ENCODE measurements at regions not wholly inside any gene's neighbourhood (a gene's known extent, or its start where the extent isn't known, plus 50 kb on each side); places are given as distances from the start of the nearest gene placed in this dataset.

- no peak for TF ChIP-seq REST (IDR thresholded peaks at IDR 0.05; ENCODE audit: unreplicated experiment)
- no peak for TF ChIP-seq EZH2phosphoT487 (IDR thresholded peaks at IDR 0.05; ENCODE audit: unreplicated experiment)
- no peak for TF ChIP-seq NANOG (IDR thresholded peaks at IDR 0.05; ENCODE audit: borderline replicate concordance)
Observed at GRCh38 chr21:15526798-15527197, 203.0 kb upstream of the USP25 start (continued).

DNA sequence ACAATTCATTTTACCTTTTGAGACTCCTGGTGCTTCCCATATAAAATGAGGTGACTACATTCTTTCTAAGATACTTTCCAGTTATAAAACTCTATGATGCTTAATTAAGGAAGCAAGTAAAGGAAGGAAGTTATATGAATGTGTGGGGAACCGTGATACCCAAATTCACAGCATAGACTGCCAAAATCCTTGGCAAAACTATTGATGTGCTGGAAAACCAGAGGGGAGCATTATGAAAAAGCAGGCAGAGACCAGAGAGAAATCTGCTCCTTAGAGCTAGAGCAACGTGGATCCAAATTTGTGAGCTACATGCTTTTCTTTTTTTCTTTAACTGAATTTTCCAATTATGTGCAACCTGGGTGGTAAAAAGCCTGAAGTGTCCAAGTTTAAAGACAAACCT lies 201.4 kb upstream of the USP25 start:
- no peak overlapping the region; the same call in 1 of the 2 replicates for H2AFZ ChIP-seq
- Mint-ChIP-seq H3K9me3 (no peaks in the 10 kb centered on the region), H3K27ac (no peak overlapping the region), H3K27me3 (ENCODE audit: insufficient read depth, low read depth, poor library complexity) (peaks cover 2% of the 10 kb centered on the region), H3K36me3 (ENCODE audit: low read depth) (no peaks in the 10 kb centered on the region), H3K4me3 (no peak overlapping the region), H3K4me1 (no peaks in the 10 kb centered on the region)
- TF ChIP-seq POLR2AphosphoS5 (IDR thresholded peaks at IDR 0.05; ENCODE audit: low read depth) (no peak), ETS1 (IDR thresholded peaks at IDR 0.05) (no peak), ZNF114 (CRISPR knock-in tag; IDR thresholded peaks at IDR 0.05) (no peak), STAT1 (IDR thresholded peaks at IDR 0.05; ENCODE audit: unreplicated experiment) (no peak), EZH2phosphoT487 (IDR thresholded peaks at IDR 0.05; ENCODE audit: unreplicated experiment) (no peak)
- TF ChIP-seq, protein P1, sequence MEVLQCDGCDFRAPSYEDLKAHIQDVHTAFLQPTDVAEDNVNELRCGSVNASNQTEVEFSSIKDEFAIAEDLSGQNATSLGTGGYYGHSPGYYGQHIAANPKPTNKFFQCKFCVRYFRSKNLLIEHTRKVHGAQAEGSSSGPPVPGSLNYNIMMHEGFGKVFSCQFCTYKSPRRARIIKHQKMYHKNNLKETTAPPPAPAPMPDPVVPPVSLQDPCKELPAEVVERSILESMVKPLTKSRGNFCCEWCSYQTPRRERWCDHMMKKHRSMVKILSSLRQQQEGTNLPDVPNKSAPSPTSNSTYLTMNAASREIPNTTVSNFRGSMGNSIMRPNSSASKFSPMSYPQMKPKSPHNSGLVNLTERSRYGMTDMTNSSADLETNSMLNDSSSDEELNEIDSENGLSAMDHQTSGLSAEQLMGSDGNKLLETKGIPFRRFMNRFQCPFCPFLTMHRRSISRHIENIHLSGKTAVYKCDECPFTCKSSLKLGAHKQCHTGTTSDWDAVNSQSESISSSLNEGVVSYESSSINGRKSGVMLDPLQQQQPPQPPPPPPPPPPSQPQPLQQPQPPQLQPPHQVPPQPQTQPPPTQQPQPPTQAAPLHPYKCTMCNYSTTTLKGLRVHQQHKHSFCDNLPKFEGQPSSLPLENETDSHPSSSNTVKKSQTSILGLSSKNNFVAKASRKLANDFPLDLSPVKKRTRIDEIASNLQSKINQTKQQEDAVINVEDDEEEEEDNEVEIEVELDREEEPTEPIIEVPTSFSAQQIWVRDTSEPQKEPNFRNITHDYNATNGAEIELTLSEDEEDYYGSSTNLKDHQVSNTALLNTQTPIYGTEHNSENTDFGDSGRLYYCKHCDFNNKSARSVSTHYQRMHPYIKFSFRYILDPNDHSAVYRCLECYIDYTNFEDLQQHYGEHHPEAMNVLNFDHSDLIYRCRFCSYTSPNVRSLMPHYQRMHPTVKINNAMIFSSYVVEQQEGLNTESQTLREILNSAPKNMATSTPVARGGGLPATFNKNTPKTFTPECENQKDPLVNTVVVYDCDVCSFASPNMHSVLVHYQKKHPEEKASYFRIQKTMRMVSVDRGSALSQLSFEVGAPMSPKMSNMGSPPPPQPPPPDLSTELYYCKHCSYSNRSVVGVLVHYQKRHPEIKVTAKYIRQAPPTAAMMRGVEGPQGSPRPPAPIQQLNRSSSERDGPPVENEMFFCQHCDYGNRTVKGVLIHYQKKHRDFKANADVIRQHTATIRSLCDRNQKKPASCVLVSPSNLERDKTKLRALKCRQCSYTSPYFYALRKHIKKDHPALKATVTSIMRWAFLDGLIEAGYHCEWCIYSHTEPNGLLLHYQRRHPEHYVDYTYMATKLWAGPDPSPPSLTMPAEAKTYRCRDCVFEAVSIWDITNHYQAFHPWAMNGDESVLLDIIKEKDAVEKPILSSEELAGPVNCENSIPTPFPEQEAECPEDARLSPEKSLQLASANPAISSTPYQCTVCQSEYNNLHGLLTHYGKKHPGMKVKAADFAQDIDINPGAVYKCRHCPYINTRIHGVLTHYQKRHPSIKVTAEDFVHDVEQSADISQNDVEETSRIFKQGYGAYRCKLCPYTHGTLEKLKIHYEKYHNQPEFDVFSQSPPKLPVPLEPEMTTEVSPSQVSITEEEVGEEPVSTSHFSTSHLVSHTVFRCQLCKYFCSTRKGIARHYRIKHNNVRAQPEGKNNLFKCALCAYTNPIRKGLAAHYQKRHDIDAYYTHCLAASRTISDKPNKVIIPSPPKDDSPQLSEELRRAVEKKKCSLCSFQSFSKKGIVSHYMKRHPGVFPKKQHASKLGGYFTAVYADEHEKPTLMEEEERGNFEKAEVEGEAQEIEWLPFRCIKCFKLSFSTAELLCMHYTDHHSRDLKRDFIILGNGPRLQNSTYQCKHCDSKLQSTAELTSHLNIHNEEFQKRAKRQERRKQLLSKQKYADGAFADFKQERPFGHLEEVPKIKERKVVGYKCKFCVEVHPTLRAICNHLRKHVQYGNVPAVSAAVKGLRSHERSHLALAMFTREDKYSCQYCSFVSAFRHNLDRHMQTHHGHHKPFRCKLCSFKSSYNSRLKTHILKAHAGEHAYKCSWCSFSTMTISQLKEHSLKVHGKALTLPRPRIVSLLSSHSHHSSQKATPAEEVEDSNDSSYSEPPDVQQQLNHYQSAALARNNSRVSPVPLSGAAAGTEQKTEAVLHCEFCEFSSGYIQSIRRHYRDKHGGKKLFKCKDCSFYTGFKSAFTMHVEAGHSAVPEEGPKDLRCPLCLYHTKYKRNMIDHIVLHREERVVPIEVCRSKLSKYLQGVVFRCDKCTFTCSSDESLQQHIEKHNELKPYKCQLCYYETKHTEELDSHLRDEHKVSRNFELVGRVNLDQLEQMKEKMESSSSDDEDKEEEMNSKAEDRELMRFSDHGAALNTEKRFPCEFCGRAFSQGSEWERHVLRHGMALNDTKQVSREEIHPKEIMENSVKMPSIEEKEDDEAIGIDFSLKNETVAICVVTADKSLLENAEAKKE (CRISPR knock-in tag; IDR thresholded peaks at IDR 0.05) = no peak
- no peaks in the 10 kb centered on the region for H4K20me1 ChIP-seq (replicated peaks; ENCODE audit: insufficient read depth)
- DNase-seq (ENCODE audit: low spot score) (no peak), ATAC-seq (no peak)
- no peaks in the 10 kb centered on the region for H3K27me3 ChIP-seq (ENCODE audit: insufficient read depth)
- no peaks in the 10 kb centered on the region for H3K4me1 ChIP-seq (ENCODE audit: insufficient read depth)
- H3K36me3 ChIP-seq (ENCODE audit: insufficient read depth) = no peaks in the 10 kb centered on the region
- no peaks in the 10 kb centered on the region for H3K9me2 ChIP-seq (ENCODE audit: insufficient read depth)
- H3K4me3 ChIP-seq = no peak overlapping the region
- no peak overlapping the region for H3K4me2 ChIP-seq
- no peaks in the 10 kb centered on the region for H3F3A ChIP-seq (replicated peaks; ENCODE audit: low read depth)
- H3K27ac ChIP-seq (ENCODE audit: low read depth) = no peak overlapping the region
- no peaks in the 10 kb centered on the region for H3K79me2 ChIP-seq (replicated peaks; ENCODE audit: insufficient read depth)

All from GM23338 (cell line).